HepG2 (cell line): ENCODE measurements at regions not wholly inside any gene's neighbourhood (a gene's known extent, or its start where the extent isn't known, plus 50 kb on each side); places are given as distances from the start of the nearest gene placed in this dataset.

ENCODE experiments used
- EZH2 ChIP-seq: conservative IDR thresholded peaks from 2 replicates; pipeline ENCODE4 v1.6.1; 2012; ENCODE audit warnings: mild to moderate bottlenecking, low read depth, low read length, moderate library complexity
- HDAC2 ChIP-seq: sonication (generic); formaldehyde crosslinking; IDR thresholded peaks from 2 replicates; pipeline ENCODE4 v1.4.0; 2020; ENCODE audit warnings: missing genetic modification reagents
- IKZF4 ChIP-seq: sonication (generic); formaldehyde crosslinking; IDR thresholded peaks from 2 replicates; pipeline ENCODE4 v1.5.1; 2020; ENCODE audit warnings: borderline replicate concordance, mild to moderate bottlenecking, low read depth, missing genetic modification reagents; ENCODE audit errors: not compliant biosample characterization
- KMT2B ChIP-seq: IDR thresholded peaks from 2 replicates; pipeline ENCODE4 v1.6.1; 2016; ENCODE audit warnings: missing genetic modification reagents, missing compliant biosample characterization
- NFE2L1 ChIP-seq: sonication (generic); formaldehyde crosslinking; IDR thresholded peaks from 2 replicates; pipeline ENCODE4 v1.4.0; 2020; ENCODE audit warnings: missing genetic modification reagents, mild to moderate bottlenecking, borderline replicate concordance
- NKX3-1 ChIP-seq: sonication (generic); formaldehyde crosslinking; IDR thresholded peaks from 2 replicates; pipeline ENCODE4 v1.5.0; 2020; ENCODE audit warnings: missing genetic modification reagents
- NRL ChIP-seq: sonication (generic); formaldehyde crosslinking; IDR thresholded peaks from 2 replicates; pipeline ENCODE4 v1.5.0; 2020; ENCODE audit warnings: missing genetic modification reagents, mild to moderate bottlenecking, moderate library complexity, borderline replicate concordance
- PLRG1 ChIP-seq: fragments of 450-650 bp; conservative IDR thresholded peaks from 2 replicates; pipeline ENCODE4 v1.6.1; 2016
- PRPF4 ChIP-seq: fragments of 200-400 bp; formaldehyde crosslinking; IDR thresholded peaks from 2 replicates; pipeline ENCODE4 v1.6.1; 2016; ENCODE audit warnings: low read length, low read depth; ENCODE audit not compliant: poor library complexity, severe bottlenecking
- SALL2 ChIP-seq: sonication (generic); formaldehyde crosslinking; IDR thresholded peaks from 2 replicates; pipeline ENCODE4 v1.8.1; 2023; ENCODE audit warnings: mild to moderate bottlenecking, missing genetic modification reagents, inconsistent platforms
- SP4 ChIP-seq: sonication (generic); formaldehyde crosslinking; IDR thresholded peaks from 2 replicates; pipeline ENCODE4 v1.8.1; 2023; ENCODE audit warnings: mild to moderate bottlenecking, missing genetic modification reagents
- ZNF232 ChIP-seq: sonication (generic); formaldehyde crosslinking; IDR thresholded peaks from 2 replicates; pipeline ENCODE4 v1.4.0; 2020; ENCODE audit warnings: missing genetic modification reagents, borderline replicate concordance
- ZNF235 ChIP-seq: sonication (generic); formaldehyde crosslinking; IDR thresholded peaks from 2 replicates; pipeline ENCODE4 v1.8.1; 2023; ENCODE audit warnings: mild to moderate bottlenecking, missing genetic modification reagents, borderline replicate concordance
- ZNF24 ChIP-seq: fragments of 450-650 bp; IDR thresholded peaks from 2 replicates; pipeline ENCODE4 v1.6.1; 2017; ENCODE audit warnings: antibody characterized with exemption, mild to moderate bottlenecking
- ZNF264 ChIP-seq: sonication (generic); formaldehyde crosslinking; IDR thresholded peaks from 2 replicates; pipeline ENCODE4 v1.4.0; 2020; ENCODE audit warnings: missing genetic modification reagents
- ZNF431 ChIP-seq: sonication (generic); formaldehyde crosslinking; IDR thresholded peaks from 2 replicates; pipeline ENCODE4 v1.9.0; 2022; ENCODE audit warnings: missing genetic modification reagents, low read depth, mild to moderate bottlenecking, borderline replicate concordance
- ZNF674 ChIP-seq: sonication (generic); formaldehyde crosslinking; IDR thresholded peaks from 2 replicates; pipeline ENCODE4 v1.5.0; 2020; ENCODE audit warnings: low read depth, mild to moderate bottlenecking, missing genetic modification reagents
- ZNF703 ChIP-seq: sonication (generic); formaldehyde crosslinking; IDR thresholded peaks from 2 replicates; pipeline ENCODE4 v1.5.1; 2020; ENCODE audit warnings: missing genetic modification reagents, mild to moderate bottlenecking, moderate library complexity, borderline replicate concordance
- ZNF709 ChIP-seq: sonication (generic); formaldehyde crosslinking; IDR thresholded peaks from 2 replicates; pipeline ENCODE4 v1.5.0; 2020; ENCODE audit warnings: mild to moderate bottlenecking, missing genetic modification reagents
- ZNF724P ChIP-seq: sonication (generic); formaldehyde crosslinking; IDR thresholded peaks from 2 replicates; pipeline ENCODE4 v1.8.0; 2022; ENCODE audit warnings: missing genetic modification reagents, borderline replicate concordance
- ZSCAN29 ChIP-seq: sonication (generic); formaldehyde crosslinking; conservative IDR thresholded peaks from 2 replicates; pipeline ENCODE4 v1.4.0; 2020; ENCODE audit warnings: mild to moderate bottlenecking, missing genetic modification reagents
- ZZZ3 ChIP-seq: sonication (generic); formaldehyde crosslinking; IDR thresholded peaks from 2 replicates; pipeline ENCODE4 v1.4.0; 2020; ENCODE audit warnings: missing genetic modification reagents, mild to moderate bottlenecking, borderline replicate concordance
- TF ChIP-seq, protein P1 (sequence below): sonication (generic); formaldehyde crosslinking; conservative IDR thresholded peaks from 2 replicates; pipeline ENCODE4 v1.4.0; 2020; ENCODE audit warnings: missing genetic modification reagents
- TF ChIP-seq, protein P2 (sequence below): IDR thresholded peaks from 2 replicates; pipeline ENCODE4 v1.6.1; 2018; ENCODE audit warnings: missing genetic modification reagents, mild to moderate bottlenecking, missing compliant biosample characterization
- TF ChIP-seq, protein P3 (sequence below): sonication (generic); formaldehyde crosslinking; IDR thresholded peaks from 2 replicates; pipeline ENCODE4 v1.5.0; 2020; ENCODE audit warnings: missing genetic modification reagents

DNA sequence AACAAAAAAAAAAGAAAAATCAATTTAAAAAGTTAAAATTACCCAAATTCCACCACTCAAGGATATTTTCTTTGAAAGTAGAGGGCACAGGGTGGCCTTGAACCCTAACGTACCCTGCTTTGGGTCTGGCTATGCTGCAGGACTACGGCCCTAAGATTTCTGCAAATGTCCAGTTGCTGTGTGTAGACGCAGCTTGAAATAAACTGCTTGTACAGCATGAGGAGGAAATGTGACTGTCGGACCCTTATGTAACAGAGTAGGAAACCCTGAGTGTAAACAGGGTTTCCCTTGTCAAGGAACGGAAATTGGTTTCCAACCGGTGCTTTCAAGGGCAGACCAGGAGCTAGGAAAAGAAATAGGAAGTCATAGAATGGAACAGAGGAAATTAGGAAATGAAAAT, 60.7 kb upstream of the SHLD1 start (continued):
- TF ChIP-seq, protein P1, sequence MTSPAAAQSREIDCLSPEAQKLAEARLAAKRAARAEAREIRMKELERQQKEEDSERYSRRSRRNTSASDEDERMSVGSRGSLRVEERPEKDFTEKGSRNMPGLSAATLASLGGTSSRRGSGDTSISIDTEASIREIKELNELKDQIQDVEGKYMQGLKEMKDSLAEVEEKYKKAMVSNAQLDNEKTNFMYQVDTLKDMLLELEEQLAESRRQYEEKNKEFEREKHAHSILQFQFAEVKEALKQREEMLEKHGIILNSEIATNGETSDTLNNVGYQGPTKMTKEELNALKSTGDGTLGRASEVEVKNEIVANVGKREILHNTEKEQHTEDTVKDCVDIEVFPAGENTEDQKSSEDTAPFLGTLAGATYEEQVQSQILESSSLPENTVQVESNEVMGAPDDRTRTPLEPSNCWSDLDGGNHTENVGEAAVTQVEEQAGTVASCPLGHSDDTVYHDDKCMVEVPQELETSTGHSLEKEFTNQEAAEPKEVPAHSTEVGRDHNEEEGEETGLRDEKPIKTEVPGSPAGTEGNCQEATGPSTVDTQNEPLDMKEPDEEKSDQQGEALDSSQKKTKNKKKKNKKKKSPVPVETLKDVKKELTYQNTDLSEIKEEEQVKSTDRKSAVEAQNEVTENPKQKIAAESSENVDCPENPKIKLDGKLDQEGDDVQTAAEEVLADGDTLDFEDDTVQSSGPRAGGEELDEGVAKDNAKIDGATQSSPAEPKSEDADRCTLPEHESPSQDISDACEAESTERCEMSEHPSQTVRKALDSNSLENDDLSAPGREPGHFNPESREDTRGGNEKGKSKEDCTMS (CRISPR knock-in tag), result no peak
- no peak for TF ChIP-seq SP4 (CRISPR knock-in tag)
- no peak for TF ChIP-seq ZNF703 (CRISPR knock-in tag)
- TF ChIP-seq SALL2 (CRISPR knock-in tag), result no peak
- no peak for TF ChIP-seq NKX3-1 (CRISPR knock-in tag)
- TF ChIP-seq, protein P2, sequence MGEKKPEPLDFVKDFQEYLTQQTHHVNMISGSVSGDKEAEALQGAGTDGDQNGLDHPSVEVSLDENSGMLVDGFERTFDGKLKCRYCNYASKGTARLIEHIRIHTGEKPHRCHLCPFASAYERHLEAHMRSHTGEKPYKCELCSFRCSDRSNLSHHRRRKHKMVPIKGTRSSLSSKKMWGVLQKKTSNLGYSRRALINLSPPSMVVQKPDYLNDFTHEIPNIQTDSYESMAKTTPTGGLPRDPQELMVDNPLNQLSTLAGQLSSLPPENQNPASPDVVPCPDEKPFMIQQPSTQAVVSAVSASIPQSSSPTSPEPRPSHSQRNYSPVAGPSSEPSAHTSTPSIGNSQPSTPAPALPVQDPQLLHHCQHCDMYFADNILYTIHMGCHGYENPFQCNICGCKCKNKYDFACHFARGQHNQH (CRISPR knock-in tag), result peak; percentile 84; the same call in 1 of the 2 replicates
- no peak for TF ChIP-seq PRPF4
- no peak for TF ChIP-seq NFE2L1 (CRISPR knock-in tag)
- TF ChIP-seq IKZF4 (CRISPR knock-in tag), result no peak
- no peak for TF ChIP-seq ZNF709
- TF ChIP-seq PLRG1, result no peak
- TF ChIP-seq ZNF674 (CRISPR knock-in tag), result no peak
- no peak for TF ChIP-seq ZNF431 (CRISPR knock-in tag)
- TF ChIP-seq ZNF264 (CRISPR knock-in tag), result peak; percentile 74; the same call in 1 of the 2 replicates
- peak; percentile 98 for TF ChIP-seq ZSCAN29 (CRISPR knock-in tag)
- TF ChIP-seq KMT2B, result no peak
- TF ChIP-seq HDAC2 (CRISPR knock-in tag), result peak; percentile 92
- no peak for TF ChIP-seq EZH2
- no peak for TF ChIP-seq ZZZ3 (CRISPR knock-in tag)
- TF ChIP-seq, protein P3, sequence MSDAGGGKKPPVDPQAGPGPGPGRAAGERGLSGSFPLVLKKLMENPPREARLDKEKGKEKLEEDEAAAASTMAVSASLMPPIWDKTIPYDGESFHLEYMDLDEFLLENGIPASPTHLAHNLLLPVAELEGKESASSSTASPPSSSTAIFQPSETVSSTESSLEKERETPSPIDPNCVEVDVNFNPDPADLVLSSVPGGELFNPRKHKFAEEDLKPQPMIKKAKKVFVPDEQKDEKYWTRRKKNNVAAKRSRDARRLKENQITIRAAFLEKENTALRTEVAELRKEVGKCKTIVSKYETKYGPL (CRISPR knock-in tag), result peak; percentile 96
- no peak for TF ChIP-seq ZNF235
- TF ChIP-seq ZNF24, result no peak
- no peak for TF ChIP-seq ZNF724P (CRISPR knock-in tag)
- no peak for TF ChIP-seq NRL (CRISPR knock-in tag)
- no peak for TF ChIP-seq ZNF232 (CRISPR knock-in tag)
